Caco-2 (cell line): ENCODE measurements at regions not wholly inside any gene's neighbourhood (a gene's known extent, or its start where the extent isn't known, plus 50 kb on each side); places are given as distances from the start of the nearest gene placed in this dataset.

Source experiments
- BruUV-seq: library from RNA; stranded (reverse); fragments of 400-500 nt; replicated peaks from 2 replicates; lab custom pipeline; 2021; lab: Mats Ljungman, UMichigan
- CTCF ChIA-PET: fragments of 300-600 bp; sonication (Branson Sonifier 250); formaldehyde crosslinking; loops from one replicate; lab custom pipeline; 2022; ENCODE audit warnings: antibody characterized with exemption; lab: Charles Lee
- POLR2A ChIA-PET: fragments of 300-600 bp; sonication (Branson Sonifier 250); formaldehyde crosslinking; loops from one replicate; lab custom pipeline; 2022; ENCODE audit warnings: antibody characterized with exemption; lab: Charles Lee
- DNase-seq, 2 experiments: peaks; one replicate each; pipeline versions ENCODE4 v3.0.0 to v3.0.0-alpha.2; 2020 to 2022
- H3K27me3 ChIP-seq: replicated peaks from 2 replicates; pipeline ENCODE4 v1.6.0; 2011; ENCODE audit warnings: low read length; ENCODE audit not compliant: control insufficient read depth, insufficient read depth
- H3K36me3 ChIP-seq: 2 replicates; pipeline ENCODE4 v1.5.1; 2011; ENCODE audit warnings: low read length; ENCODE audit not compliant: control insufficient read depth, insufficient read depth
- H3K4me1 ChIP-seq: fragments of 250-450 bp; sonication (Bioruptor Pico); 2 replicates; pipeline ENCODE4 v1.5.1; 2020; ENCODE audit warnings: mild to moderate bottlenecking
- H3K4me3 ChIP-seq: 2 replicates; pipeline ENCODE4 v1.5.1; 2011; ENCODE audit warnings: low read depth, mild to moderate bottlenecking, control low read depth, low read length
- H3K9me3 ChIP-seq: fragments of 250-450 bp; sonication (Bioruptor Pico); 2 replicates; pipeline ENCODE4 v1.5.1; 2020; ENCODE audit warnings: mild to moderate bottlenecking, moderate library complexity
- H3K27ac Mint-ChIP-seq: one replicate; pipeline ENCODE4 v1.8.0; 2022; ENCODE audit warnings: mixed read lengths; ENCODE audit not compliant: unreplicated experiment
- H3K27me3 Mint-ChIP-seq: one replicate; pipeline ENCODE4 v1.8.0; 2022; ENCODE audit warnings: mixed read lengths; ENCODE audit not compliant: insufficient read depth, unreplicated experiment
- H3K36me3 Mint-ChIP-seq: one replicate; pipeline ENCODE4 v1.8.0; 2022; ENCODE audit warnings: mild to moderate bottlenecking, mixed read lengths; ENCODE audit not compliant: insufficient read depth, unreplicated experiment
- H3K4me1 Mint-ChIP-seq: one replicate; pipeline ENCODE4 v1.8.0; 2022; ENCODE audit warnings: low read depth, mixed read lengths; ENCODE audit not compliant: unreplicated experiment
- H3K4me3 Mint-ChIP-seq: one replicate; pipeline ENCODE4 v1.8.0; 2022; ENCODE audit warnings: mild to moderate bottlenecking, moderate library complexity, mixed read lengths; ENCODE audit not compliant: unreplicated experiment
- H3K9me3 Mint-ChIP-seq: one replicate; pipeline ENCODE4 v1.8.0; 2022; ENCODE audit warnings: mixed read lengths; ENCODE audit not compliant: unreplicated experiment
- intact Hi-C: fragments of 100-400 bp; cut with micrococcal nuclease; formaldehyde crosslinking; loops from one replicate; pipeline ENCODE4 v1.10.0; 2022; ENCODE audit not compliant: unreplicated experiment
- TF ChIP-seq, protein P1 (sequence below), 2 experiments: fragments of 200-600 bp in 1 of 2; IDR thresholded peaks; 1 replicate in 1 of 2; 2 replicates in 1 of 2; pipeline versions ENCODE4 v1.5.1 to v1.8.0; 2011 to 2022; ENCODE audit warnings: antibody characterized with exemption in 1 of 2, control low read depth in 1 of 2, inconsistent platforms in 1 of 2, low read depth in 1 of 2, low read length in 1 of 2, mild to moderate bottlenecking in 1 of 2, moderate library complexity in 1 of 2; ENCODE audit not compliant: insufficient read depth in 1 of 2, severe bottlenecking in 1 of 2, unreplicated experiment in 1 of 2

DNA sequence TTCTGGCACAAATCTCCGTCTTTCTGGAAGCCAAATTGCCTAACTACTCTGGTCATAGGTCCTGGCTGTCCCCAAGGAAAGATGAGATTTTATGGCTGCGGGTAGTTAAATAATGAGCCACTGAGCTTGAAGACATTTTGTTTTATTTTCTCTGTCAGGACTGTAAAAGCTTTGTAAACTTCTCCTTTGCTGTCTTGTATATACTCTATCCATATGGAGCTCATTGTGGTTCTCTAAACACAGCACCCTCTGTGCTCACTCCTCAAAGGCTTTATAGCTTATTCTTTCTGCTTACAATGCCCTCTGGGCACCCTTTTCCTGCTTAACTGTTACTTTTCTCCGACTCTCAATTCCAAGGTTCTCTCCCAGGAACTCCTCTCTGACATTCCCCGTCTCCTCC, 209.1 kb downstream of the CMPK2 start:
- ChIA-PET CTCF (no interaction called here), POLR2A (no interaction called here)
- Histone ChIP-seq H3K4me3 (no peak overlapping the region), H3K36me3 (no peaks in the 10 kb centered on the region), H3K9me3 (no peaks in the 10 kb centered on the region), H3K4me1 (no peaks in the 10 kb centered on the region), H3K27me3 (no peaks in the 10 kb centered on the region)
- DNase-seq: no peak
- intact Hi-C loops: no loop called here
- no TSS peak for BruUV-seq
- Mint-ChIP-seq H3K4me1 (no peaks in the 10 kb centered on the region), H3K27me3 (peaks cover 12% of the 10 kb centered on the region), H3K36me3 (no peaks in the 10 kb centered on the region), H3K9me3 (no peaks in the 10 kb centered on the region), H3K4me3 (no peak overlapping the region), H3K27ac (no peak overlapping the region)
- TF ChIP-seq, protein P1, sequence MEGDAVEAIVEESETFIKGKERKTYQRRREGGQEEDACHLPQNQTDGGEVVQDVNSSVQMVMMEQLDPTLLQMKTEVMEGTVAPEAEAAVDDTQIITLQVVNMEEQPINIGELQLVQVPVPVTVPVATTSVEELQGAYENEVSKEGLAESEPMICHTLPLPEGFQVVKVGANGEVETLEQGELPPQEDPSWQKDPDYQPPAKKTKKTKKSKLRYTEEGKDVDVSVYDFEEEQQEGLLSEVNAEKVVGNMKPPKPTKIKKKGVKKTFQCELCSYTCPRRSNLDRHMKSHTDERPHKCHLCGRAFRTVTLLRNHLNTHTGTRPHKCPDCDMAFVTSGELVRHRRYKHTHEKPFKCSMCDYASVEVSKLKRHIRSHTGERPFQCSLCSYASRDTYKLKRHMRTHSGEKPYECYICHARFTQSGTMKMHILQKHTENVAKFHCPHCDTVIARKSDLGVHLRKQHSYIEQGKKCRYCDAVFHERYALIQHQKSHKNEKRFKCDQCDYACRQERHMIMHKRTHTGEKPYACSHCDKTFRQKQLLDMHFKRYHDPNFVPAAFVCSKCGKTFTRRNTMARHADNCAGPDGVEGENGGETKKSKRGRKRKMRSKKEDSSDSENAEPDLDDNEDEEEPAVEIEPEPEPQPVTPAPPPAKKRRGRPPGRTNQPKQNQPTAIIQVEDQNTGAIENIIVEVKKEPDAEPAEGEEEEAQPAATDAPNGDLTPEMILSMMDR (IDR thresholded peaks at IDR 0.05; ENCODE audit: insufficient read depth in 1 of 2, low read depth in 1 of 2, low read length in 1 of 2, severe bottlenecking in 1 of 2, unreplicated experiment in 1 of 2): no peak

DNA sequence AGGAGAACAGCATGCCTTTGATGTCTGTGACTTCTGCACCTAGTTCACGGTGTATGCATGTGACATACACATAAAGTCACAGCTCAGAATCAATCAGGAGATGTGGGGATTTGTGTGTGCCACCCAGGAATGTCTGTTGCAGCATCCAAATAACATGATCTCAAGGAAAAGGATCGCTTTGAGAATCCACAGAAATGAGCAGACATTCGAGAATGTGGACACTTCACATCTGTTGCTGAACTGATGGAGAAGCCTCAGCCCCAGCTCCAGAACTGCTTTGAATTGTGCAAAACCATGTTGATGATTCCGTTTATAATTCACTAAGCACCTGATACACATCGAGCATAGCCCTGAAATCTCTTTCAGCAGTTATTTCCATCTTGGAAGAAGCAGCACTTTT, 208.6 kb downstream of the CMPK2 start:
- H3K9me3 Mint-ChIP-seq: no peaks in the 10 kb centered on the region
- no peak for DNase-seq
- Histone ChIP-seq H3K36me3 (no peaks in the 10 kb centered on the region), H3K4me1 (no peaks in the 10 kb centered on the region), H3K4me3 (no peak overlapping the region), H3K27me3 (no peaks in the 10 kb centered on the region), H3K9me3 (no peaks in the 10 kb centered on the region)
- TF ChIP-seq, protein P1 (IDR thresholded peaks at IDR 0.05; ENCODE audit: insufficient read depth in 1 of 2, low read depth in 1 of 2, low read length in 1 of 2, severe bottlenecking in 1 of 2, unreplicated experiment in 1 of 2): no peak
- H3K36me3 Mint-ChIP-seq: no peaks in the 10 kb centered on the region
- no peaks in the 10 kb centered on the region for H3K4me1 Mint-ChIP-seq
- ChIA-PET POLR2A (no interaction called here), CTCF (no interaction called here)
- H3K27me3 Mint-ChIP-seq: peaks cover 12% of the 10 kb centered on the region
- BruUV-seq: no TSS peak
- no peak overlapping the region for H3K27ac Mint-ChIP-seq
- no peak overlapping the region for H3K4me3 Mint-ChIP-seq
- intact Hi-C loops: no loop called here

DNA sequence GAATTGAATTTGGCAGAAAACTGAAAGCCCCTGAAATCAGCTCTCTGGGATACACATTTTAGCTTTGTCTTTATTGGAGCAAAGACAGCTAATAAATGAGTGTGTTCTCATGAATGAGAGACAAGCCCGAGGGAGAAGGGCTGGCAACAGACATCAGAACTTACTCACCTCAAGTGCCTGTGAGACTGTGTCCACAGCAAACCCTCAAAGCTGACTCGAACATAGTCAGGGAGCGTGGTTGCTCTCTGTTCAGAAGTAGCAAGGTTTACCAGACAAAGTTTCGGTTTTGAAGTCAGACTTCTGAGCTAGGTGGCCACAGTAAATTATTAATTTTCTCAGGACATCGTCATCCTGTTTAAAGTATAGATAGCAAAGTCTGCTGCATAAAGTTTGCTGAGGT, 207.9 kb downstream of the CMPK2 start:
- CTCF ChIA-PET: no interaction called here

More for the DNA sequence above, 207.9 kb downstream of the CMPK2 start:
- POLR2A ChIA-PET: no interaction called here
- Mint-ChIP-seq H3K36me3 (no peaks in the 10 kb centered on the region), H3K9me3 (no peaks in the 10 kb centered on the region), H3K27me3 (peaks cover 12% of the 10 kb centered on the region), H3K4me3 (no peak overlapping the region), H3K27ac (no peak overlapping the region), H3K4me1 (no peaks in the 10 kb centered on the region)
- Histone ChIP-seq H3K9me3 (no peaks in the 10 kb centered on the region), H3K36me3 (no peaks in the 10 kb centered on the region), H3K4me3 (no peak overlapping the region), H3K27me3 (no peaks in the 10 kb centered on the region), H3K4me1 (no peaks in the 10 kb centered on the region)
- no TSS peak for BruUV-seq
- intact Hi-C loops: no loop called here
- no peak for DNase-seq
- TF ChIP-seq, protein P1 (IDR thresholded peaks at IDR 0.05; ENCODE audit: insufficient read depth in 1 of 2, low read depth in 1 of 2, low read length in 1 of 2, severe bottlenecking in 1 of 2, unreplicated experiment in 1 of 2): no peak
